Esophagus squamous epithelium (tissue), 4 donors: ENCODE measurements at regions not wholly inside any gene's neighbourhood (a gene's known extent, or its start where the extent isn't known, plus 50 kb on each side); places are given as distances from the start of the nearest gene placed in this dataset.

Source experiments
- POLR2A ChIP-seq, 4 donors: fragments of 450-650 bp; IDR thresholded peaks; one replicate each; pipeline ENCODE4 v1.6.1; 2017; ENCODE audit warnings: antibody characterized with exemption in 4 of 4, mild to moderate bottlenecking in 4 of 4, moderate library complexity in 3 of 4
- TF ChIP-seq, protein P1 (sequence below), 6 experiments: fragments of 450-650 bp in 4 of 6; fragments of 200-600 bp in 2 of 6; sonication (generic) in 2 of 6; IDR thresholded peaks; one replicate each; pipeline ENCODE4 v1.5.1; 2016 to 2019; ENCODE audit warnings: antibody characterized with exemption in 6 of 6, mild to moderate bottlenecking in 4 of 6, moderate library complexity in 4 of 6

DNA sequence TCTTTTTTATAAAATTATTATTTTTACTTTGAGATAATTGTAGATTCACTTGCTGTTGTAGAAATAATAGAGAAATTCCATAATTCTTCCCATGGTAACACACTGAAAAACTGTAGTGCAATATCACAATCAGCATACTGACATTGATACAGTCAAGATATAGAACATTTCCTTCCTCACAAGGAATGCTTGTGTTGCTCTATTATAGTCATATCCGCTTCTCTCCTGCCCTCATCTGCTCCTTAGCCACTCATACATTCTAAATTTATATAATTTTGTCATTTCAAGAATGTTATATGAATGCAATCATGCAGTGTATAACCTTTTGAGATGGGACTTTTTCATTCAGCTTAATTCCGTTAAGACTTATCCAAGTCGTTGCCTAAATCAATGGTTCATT, 320.2 kb downstream of the BARHL2 start:
- TF ChIP-seq, protein P1, sequence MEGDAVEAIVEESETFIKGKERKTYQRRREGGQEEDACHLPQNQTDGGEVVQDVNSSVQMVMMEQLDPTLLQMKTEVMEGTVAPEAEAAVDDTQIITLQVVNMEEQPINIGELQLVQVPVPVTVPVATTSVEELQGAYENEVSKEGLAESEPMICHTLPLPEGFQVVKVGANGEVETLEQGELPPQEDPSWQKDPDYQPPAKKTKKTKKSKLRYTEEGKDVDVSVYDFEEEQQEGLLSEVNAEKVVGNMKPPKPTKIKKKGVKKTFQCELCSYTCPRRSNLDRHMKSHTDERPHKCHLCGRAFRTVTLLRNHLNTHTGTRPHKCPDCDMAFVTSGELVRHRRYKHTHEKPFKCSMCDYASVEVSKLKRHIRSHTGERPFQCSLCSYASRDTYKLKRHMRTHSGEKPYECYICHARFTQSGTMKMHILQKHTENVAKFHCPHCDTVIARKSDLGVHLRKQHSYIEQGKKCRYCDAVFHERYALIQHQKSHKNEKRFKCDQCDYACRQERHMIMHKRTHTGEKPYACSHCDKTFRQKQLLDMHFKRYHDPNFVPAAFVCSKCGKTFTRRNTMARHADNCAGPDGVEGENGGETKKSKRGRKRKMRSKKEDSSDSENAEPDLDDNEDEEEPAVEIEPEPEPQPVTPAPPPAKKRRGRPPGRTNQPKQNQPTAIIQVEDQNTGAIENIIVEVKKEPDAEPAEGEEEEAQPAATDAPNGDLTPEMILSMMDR (IDR thresholded peaks at IDR 0.05) = no peak
- TF ChIP-seq POLR2A (IDR thresholded peaks at IDR 0.05) = no peak
